NT2/D1 (cell line): ENCODE measurements at regions not wholly inside any gene's neighbourhood (a gene's known extent, or its start where the extent isn't known, plus 50 kb on each side); places are given as distances from the start of the nearest gene placed in this dataset.
"Not testable (repeated sequence)": the region's sequence is repeated elsewhere in the genome, so short reads cannot be mapped to it uniquely, and the experiment has no call there.

ENCODE experiments used
- DNase-seq: peaks from one replicate; pipeline ENCODE4 v3.0.0-alpha.2; 2011; ENCODE audit warnings: low read depth, low spot score
- H3K27me3 ChIP-seq: 2 replicates; pipeline ENCODE4 v1.6.0; 2011; ENCODE audit warnings: mild to moderate bottlenecking; ENCODE audit not compliant: insufficient read length, insufficient read depth
- H3K36me3 ChIP-seq: 2 replicates; pipeline ENCODE4 v1.6.1; 2011; ENCODE audit warnings: mild to moderate bottlenecking, low read length, mixed read lengths; ENCODE audit not compliant: insufficient read depth, insufficient read length
- H3K4me1 ChIP-seq: 2 replicates; pipeline ENCODE4 v1.5.1; 2011; ENCODE audit not compliant: insufficient read depth, insufficient read length
- H3K4me3 ChIP-seq: 2 replicates; pipeline ENCODE4 v1.5.1; 2011; ENCODE audit warnings: low read depth; ENCODE audit not compliant: insufficient read length
- H3K9ac ChIP-seq: 2 replicates; pipeline ENCODE4 v1.6.0; 2011; ENCODE audit warnings: low read depth; ENCODE audit not compliant: insufficient read length
- H3K9me3 ChIP-seq: 2 replicates; pipeline ENCODE4 v1.5.1; 2011; ENCODE audit warnings: mild to moderate bottlenecking, low read length; ENCODE audit not compliant: insufficient read depth

- H3K36me3 ChIP-seq, H3K4me1 ChIP-seq, H3K9me3 ChIP-seq, DNase-seq, H3K9ac ChIP-seq, H3K27me3 ChIP-seq, H3K4me3 ChIP-seq: not testable (repeated sequence)
These were observed 206.5 kb downstream of the BANP start for GRCh38 chr16:88157686-88158085.

- not testable (repeated sequence) for H3K4me1 ChIP-seq, H3K36me3 ChIP-seq, H3K9ac ChIP-seq, DNase-seq, H3K27me3 ChIP-seq, H3K4me3 ChIP-seq, H3K9me3 ChIP-seq
These were observed 207.2 kb downstream of the BANP start for GRCh38 chr16:88158256-88159045.

- H3K9me3 ChIP-seq, H3K4me1 ChIP-seq, DNase-seq, H3K9ac ChIP-seq, H3K36me3 ChIP-seq, H3K4me3 ChIP-seq, H3K27me3 ChIP-seq: not testable (repeated sequence)
These were observed 208.0 kb downstream of the BANP start for GRCh38 chr16:88159046-88159896.

- not testable (repeated sequence) for DNase-seq, H3K36me3 ChIP-seq, H3K4me3 ChIP-seq, H3K4me1 ChIP-seq, H3K27me3 ChIP-seq, H3K9me3 ChIP-seq, H3K9ac ChIP-seq
These were observed 208.7 kb downstream of the BANP start for GRCh38 chr16:88159897-88160335.

GRCh38 chr16:88161191-88161590, 210.0 kb downstream of the BANP start:
- not testable (repeated sequence) for H3K4me1 ChIP-seq, H3K36me3 ChIP-seq, H3K27me3 ChIP-seq

GRCh38 chr16:88161623-88162275, 210.5 kb downstream of the BANP start:
- H3K27me3 ChIP-seq, DNase-seq: not testable (repeated sequence)

More at GRCh38 chr16:88161191-88161590, 210.0 kb downstream of the BANP start:
- not testable (repeated sequence) for DNase-seq, H3K4me3 ChIP-seq, H3K9me3 ChIP-seq, H3K9ac ChIP-seq

GRCh38 chr16:88162778-88163177, 211.5 kb downstream of the BANP start:
- DNase-seq, H3K36me3 ChIP-seq, H3K9ac ChIP-seq, H3K27me3 ChIP-seq, H3K4me1 ChIP-seq, H3K4me3 ChIP-seq, H3K9me3 ChIP-seq: not testable (repeated sequence)

More at GRCh38 chr16:88161623-88162275, 210.5 kb downstream of the BANP start:
- H3K4me1 ChIP-seq, H3K9ac ChIP-seq, H3K4me3 ChIP-seq, H3K9me3 ChIP-seq, H3K36me3 ChIP-seq: not testable (repeated sequence)

GRCh38 chr16:88164196-88165039, 213.2 kb downstream of the BANP start:
- not testable (repeated sequence) for H3K4me1 ChIP-seq

GRCh38 chr16:88165040-88165544, 213.9 kb downstream of the BANP start:
- H3K9me3 ChIP-seq, DNase-seq, H3K9ac ChIP-seq, H3K36me3 ChIP-seq, H3K4me1 ChIP-seq, H3K4me3 ChIP-seq, H3K27me3 ChIP-seq: not testable (repeated sequence)

More at GRCh38 chr16:88164196-88165039, 213.2 kb downstream of the BANP start:
- not testable (repeated sequence) for H3K36me3 ChIP-seq, H3K9me3 ChIP-seq, H3K27me3 ChIP-seq, H3K9ac ChIP-seq, H3K4me3 ChIP-seq, DNase-seq

- not testable (repeated sequence) for H3K4me3 ChIP-seq, H3K9me3 ChIP-seq, H3K27me3 ChIP-seq, H3K36me3 ChIP-seq, DNase-seq, H3K9ac ChIP-seq, H3K4me1 ChIP-seq
These were observed 214.4 kb downstream of the BANP start for GRCh38 chr16:88165683-88166082.
